GM18868 (cell line): ENCODE measurements at regions not wholly inside any gene's neighbourhood (a gene's known extent, or its start where the extent isn't known, plus 50 kb on each side); places are given as distances from the start of the nearest gene placed in this dataset.

Source experiments
- ATAC-seq: cut with Tn5 transposase; IDR thresholded peaks from one replicate; pipeline ENCODE4 v1.9.1; 2021; ENCODE audit warnings: mild to moderate bottlenecking, moderate library complexity; ENCODE audit not compliant: unreplicated experiment

DNA sequence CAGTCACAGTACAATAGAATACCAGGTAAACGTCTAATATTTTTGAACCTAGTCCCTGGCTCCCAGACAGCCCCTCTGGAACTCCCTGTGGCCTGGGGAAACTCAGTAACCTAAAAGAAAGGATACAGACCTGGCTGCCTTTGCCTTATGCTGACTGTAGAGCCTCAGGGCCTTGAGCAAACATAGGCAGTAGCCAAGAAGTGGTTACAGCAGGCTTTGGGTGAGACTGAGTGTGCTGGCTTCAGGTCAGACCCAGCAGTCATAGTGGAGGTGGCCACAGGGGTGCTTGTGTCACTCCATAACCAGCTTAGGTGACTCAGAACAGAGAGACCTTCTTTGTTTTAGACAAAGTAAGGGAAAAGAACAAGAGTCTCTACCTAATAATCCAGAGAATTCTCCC is 141.8 kb upstream of the PRDX4 start:
- ATAC-seq, result no peak

DNA sequence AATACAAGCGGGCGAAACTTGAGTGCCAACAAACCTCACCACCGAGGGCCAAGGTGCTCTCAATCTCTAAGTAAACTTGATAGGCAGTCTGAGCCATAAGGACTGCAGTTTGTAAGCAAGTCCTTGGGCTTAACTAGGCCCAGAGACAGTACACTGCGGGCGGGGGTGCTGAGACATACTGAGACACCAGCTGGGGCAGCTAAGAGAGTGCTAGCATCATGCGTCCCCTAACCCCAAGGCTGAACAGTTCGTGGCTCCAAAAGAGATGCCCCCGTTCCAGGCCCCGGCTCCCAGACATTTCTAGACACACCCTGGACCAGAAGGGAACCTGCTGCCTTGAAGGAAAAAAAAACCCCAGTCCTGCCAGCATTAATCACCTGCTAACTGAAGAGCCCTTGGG is 126.8 kb upstream of the PRDX4 start:
- ATAC-seq, result no peak

DNA sequence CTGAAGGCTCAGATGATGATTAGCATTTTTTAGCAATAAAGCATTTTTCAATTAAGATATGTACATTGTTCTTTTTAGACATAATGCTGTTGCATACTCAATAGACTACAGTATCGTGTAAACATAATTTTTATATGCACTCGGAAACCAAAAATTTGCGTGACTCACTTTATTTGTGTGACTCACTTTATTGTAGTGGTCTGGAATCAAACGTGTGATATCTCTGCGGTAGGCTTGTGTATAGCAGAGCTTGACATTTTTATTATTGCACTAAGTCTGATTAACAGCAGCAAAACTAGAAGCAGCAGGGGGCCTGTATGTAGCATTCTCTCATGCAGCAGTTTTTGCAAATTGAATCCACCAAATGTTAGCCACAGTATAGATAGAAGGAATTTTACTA is 119.1 kb upstream of the PRDX4 start:
- no peak for ATAC-seq

DNA sequence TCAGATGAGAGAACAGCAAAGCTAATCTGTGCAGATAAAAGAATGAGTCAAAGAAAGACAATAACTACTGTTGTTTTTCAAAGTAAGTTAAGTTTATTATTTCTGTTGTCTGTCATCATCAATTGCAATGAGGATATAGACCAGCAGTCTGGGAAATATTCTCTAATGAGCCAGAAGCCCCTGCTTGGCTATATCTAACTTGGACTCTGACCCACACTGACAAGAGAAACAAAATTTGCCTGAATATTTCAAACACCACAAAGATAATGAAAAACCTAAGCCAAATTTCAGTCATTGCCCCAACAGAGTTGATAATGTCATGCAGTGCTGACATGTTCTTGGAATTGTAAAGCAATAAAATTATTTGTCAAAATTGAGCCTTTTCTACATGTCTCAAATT is 115.0 kb upstream of the PRDX4 start:
- ATAC-seq, result no peak

DNA sequence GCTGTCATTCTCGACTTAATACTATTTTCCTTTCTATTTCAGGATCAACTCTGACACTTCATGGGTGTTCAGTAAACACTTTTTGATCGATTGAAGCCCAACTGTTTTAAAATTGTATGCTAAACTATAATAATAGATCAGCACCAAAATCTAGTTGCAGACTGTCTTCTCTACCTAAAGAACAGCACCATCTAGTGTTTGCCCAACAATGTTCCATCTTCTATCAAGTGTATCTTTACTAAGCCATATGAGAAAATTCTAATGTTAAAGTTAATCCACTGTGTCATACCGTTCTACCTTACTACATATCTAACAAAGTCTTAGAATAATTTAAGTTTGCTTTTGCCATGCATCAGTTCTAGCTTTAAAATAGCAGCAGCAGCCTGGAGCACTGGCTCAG is 113.0 kb upstream of the PRDX4 start:
- ATAC-seq, result no peak

DNA sequence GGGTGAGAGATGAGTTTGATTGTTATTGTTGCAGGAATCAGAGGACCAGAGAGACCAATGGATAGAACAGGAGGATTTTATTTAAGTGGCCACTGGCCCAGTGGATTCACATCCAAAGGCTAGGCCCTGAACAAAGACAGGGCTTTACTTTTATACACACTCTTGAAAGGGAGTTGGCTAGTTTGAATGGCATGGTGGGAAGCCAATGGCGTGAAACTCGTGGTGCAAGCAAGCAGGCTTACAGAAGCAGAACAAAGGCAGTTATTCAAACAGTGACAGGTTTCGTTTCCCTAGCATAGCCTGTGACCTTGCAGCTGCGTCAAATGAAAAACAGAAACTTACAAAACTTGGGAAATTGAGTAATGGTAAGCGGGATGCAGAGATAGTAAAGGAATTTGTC is 110.2 kb upstream of the PRDX4 start:
- ATAC-seq, result no peak

DNA sequence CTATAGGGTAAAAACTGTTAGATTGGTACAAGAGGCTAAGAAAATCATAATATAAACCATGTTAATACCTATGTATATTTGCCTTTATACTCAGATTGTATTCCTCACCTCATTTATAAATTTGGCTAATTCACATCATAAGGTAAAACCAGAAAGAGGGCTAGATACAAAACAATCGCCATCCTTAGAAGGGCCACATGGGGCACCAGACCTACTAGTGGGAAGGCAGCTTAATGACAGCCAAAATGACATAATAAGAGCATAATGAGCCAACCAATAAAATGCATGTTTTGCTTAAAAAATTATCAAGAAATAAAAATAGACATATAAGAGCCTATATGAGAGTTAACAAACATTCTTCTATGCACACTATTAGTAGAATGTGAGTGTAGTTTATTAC is 107.3 kb upstream of the PRDX4 start:
- ATAC-seq, result no peak

DNA sequence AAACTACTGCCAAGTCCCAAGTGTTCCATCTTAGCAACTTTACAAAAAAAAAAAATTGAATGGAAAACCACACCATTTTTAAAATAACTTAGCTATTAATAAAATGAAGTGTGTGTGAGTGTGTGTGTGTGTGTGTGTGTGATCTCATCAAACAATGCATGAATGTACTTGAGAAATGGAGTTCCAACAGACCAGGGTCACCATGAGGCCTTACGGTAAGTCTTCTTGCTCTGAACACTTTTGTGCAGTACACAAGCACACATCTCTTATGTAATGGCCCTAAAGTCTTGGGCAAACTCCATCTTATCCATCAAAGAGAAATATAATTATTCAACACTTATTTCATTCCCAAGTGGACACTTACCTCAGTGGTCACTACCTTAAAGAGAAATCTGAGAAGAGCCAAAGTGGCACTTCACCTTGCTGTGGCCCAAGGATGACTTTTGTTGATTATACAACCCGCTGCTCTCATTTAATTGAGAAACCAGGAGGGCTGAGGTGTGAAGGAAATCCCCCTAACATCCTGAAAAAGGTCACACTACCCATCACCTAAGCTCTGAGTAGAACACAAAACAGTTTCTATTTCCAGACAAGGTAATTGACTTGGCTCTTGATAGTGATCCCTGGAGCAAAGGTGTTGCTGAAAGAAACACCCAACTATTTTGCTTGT is 96.5 kb upstream of the PRDX4 start:
- no peak for ATAC-seq

DNA sequence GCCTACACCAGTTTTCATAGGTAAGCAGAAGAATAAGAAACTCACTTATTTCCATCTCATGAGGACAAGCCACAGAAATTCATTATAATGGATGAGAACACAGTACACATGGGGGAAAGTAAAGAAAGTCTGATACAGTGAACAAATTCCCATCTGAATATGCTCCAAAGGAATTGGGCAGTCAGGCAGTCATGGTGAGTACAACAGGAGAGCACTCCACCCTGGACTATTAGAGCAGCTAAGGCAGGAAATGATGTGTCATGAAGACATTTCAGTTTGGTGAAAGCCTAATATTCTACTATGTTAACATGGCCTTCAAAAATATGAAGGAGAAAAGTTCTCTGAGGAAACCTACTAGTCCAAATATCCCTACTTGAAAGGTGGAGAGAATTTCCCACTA is 92.0 kb upstream of the PRDX4 start:
- no peak for ATAC-seq

DNA sequence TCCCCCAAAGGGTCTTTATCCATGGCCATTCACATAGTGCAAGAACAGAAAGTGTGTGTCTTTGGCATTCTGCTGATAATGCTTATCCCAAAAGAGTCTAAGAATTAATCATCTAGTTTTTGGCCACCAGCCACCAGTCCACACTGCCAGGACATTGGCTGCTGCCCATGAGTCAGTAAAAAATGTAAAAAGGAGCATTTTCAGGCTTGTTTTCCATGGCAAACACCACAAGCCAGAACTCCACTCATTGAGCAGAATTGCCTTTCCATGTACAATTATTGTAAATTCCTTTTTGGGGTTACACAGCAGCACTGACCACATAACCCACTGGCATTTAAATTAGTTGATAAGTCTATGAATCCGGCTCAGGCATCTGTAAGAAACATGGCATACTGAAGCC is 89.2 kb upstream of the PRDX4 start:
- ATAC-seq, result no peak

DNA sequence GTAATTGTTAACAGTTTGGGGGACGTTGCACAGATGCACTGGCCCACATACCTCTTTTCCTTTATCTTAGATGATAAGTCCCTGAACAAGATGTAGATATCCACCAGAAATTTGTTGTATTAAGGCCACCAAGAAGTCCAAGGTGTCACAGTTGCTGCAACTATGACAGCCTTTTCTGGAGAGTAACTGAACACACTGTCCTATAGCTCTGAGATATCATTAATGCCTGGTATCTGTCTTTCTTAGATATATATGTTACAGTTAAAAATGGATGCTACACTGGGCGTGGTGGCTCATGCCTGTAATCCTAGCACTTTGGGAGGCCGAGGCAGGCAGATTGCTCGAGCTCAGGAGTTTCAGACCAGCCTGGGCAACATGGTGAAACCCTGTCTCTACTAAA is 77.8 kb upstream of the PRDX4 start:
- no peak for ATAC-seq

DNA sequence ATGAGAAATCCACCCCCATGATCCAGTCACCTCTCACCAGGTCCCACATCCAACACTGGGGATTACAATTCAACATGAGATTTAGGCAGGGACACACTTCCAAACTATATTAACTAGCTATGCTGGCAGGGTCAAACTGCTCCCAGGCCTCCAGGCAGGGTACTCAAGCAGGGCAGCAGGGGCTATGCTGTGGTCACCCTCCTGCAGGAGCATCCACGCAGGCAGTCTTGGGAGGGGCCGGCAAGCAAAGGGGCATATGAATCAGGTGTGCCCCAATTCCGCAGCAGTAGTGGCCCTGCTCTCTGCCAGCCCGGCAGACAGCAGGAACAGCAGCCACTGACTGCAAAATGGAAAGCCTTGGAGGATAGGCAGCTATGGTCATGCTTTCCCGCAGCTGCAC is 74.6 kb upstream of the PRDX4 start:
- no peak for ATAC-seq

DNA sequence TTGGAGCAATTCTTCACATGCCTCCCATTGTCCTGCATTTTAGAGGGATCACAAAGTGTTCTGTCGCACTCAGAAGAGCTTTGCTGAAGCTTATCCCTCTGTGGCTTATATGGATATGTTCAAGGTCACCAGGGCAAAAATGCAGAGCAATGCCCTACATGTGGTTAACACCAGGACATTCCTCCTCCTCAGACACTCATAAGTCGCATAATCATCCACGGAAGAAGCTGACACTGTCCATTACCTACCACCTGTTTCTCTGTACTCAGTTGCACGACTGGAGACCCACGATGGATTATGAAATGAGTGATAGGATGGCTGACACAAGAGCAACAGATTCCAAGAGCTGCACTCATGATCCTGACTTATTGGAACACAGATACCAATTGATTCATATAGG is 68.7 kb upstream of the PRDX4 start:
- ATAC-seq, result no peak

DNA sequence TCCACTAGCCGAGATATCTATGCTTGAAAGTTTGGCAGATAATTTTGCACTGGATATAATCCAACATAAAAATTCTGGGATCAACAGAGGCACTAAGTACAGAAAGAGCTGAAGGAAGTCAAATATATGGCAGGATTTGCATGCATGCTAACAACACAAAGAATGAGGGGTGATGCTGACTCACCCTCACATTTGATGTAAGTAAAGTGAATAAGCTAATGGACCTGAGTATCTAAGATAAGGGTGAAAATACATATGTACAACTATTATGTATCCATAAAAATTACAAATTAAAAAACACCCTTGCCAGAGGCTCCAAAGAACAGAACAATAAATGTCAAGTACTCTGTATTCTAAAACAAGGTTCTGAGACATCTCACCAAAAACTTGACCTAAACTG is 63.8 kb upstream of the PRDX4 start:
- ATAC-seq, result no peak

DNA sequence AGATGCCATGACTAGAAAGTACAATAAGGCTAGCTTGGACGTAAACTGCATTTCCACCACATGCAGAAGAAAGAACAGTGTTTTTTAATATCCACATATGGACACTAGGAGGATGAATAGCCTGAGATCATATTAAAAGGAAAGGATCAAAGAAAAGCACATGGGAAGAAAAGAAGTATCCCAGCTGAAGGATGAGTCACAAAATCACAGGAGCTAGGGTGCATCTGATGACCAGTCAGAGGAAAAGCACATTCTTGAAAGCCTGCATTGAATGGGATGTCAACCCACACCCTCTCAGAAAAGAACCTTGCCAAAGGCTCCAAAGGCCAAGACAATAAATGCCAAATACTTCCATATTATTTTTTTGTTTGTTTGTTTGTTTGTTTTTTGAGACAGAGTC is 56.8 kb upstream of the PRDX4 start:
- ATAC-seq, result no peak

DNA sequence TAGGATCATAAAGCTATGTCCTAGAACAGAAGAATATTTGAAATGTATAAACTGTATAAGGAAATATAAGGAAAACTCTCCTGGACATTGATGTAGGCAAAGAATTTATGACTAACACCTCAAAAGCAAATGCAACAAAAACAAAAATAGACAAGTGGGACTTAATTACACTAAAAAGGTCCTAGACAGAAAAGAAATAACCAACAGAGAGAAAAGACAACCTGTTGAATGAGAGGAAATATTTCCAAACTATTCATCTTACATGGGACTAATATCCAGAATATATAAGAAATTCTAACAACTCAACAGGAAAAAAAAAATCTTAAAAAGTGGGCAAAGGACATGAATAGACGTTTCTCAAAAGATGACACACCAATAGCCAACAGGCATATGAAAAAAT is 54.4 kb upstream of the PRDX4 start:
- ATAC-seq, result no peak

DNA sequence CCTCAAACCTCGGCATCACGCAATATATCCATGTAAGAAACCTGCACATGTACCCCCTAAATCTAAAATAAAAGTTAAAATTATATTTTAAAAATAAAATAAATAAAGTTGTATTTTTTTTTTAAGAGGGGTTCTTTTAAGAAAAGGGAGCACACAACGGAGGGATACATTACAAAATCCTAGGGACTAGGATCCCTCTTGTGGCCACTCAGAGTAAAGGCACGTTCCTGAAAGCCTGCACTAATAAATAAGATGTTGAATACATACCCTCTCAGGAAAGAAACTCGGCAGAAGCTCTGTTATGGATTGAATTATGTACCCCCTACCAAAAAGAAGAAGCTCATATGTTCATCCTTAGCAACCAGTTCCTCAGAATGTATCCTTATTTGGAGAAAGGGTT is 50.9 kb upstream of the PRDX4 start:
- ATAC-seq, result peak; percentile 73
